Endothelial cell (in vitro differentiated cells): ENCODE measurements at regions not wholly inside any gene's neighbourhood (a gene's known extent, or its start where the extent isn't known, plus 50 kb on each side); places are given as distances from the start of the nearest gene placed in this dataset.

Experiments
- DNase-seq: peaks from one replicate; pipeline ENCODE4 v3.0.0; 2021; ENCODE audit warnings: low spot score
- H3K27ac Mint-ChIP-seq: one replicate; pipeline ENCODE4 v1.8.0; 2021; ENCODE audit warnings: mixed read lengths, inconsistent platforms; ENCODE audit not compliant: unreplicated experiment
- H3K27me3 Mint-ChIP-seq: one replicate; pipeline ENCODE4 v1.8.0; 2021; ENCODE audit warnings: mild to moderate bottlenecking, moderate library complexity, mixed read lengths, inconsistent platforms; ENCODE audit not compliant: unreplicated experiment
- H3K36me3 Mint-ChIP-seq: one replicate; pipeline ENCODE4 v1.8.0; 2021; ENCODE audit warnings: mild to moderate bottlenecking, low read depth, mixed read lengths, inconsistent platforms; ENCODE audit not compliant: unreplicated experiment
- H3K4me1 Mint-ChIP-seq: one replicate; pipeline ENCODE4 v1.8.0; 2021; ENCODE audit warnings: mild to moderate bottlenecking, mixed read lengths, inconsistent platforms; ENCODE audit not compliant: unreplicated experiment
- H3K4me3 Mint-ChIP-seq: one replicate; pipeline ENCODE4 v1.8.0; 2021; ENCODE audit warnings: mild to moderate bottlenecking, mixed read lengths, inconsistent platforms; ENCODE audit not compliant: unreplicated experiment
- H3K9me3 Mint-ChIP-seq: one replicate; pipeline ENCODE4 v1.8.0; 2021; ENCODE audit warnings: mixed read lengths, inconsistent platforms; ENCODE audit not compliant: unreplicated experiment
- TF ChIP-seq, protein P1 (sequence below): fragments of 200-600 bp; sonication (generic); IDR thresholded peaks from one replicate; pipeline ENCODE4 v1.5.0; 2021; ENCODE audit warnings: antibody characterized with exemption; ENCODE audit not compliant: unreplicated experiment

- Mint-ChIP-seq H3K27ac (no peak overlapping the region), H3K27me3 (peaks cover 3% of the 10 kb centered on the region), H3K9me3 (no peaks in the 10 kb centered on the region), H3K36me3 (no peaks in the 10 kb centered on the region), H3K4me3 (no peak overlapping the region), H3K4me1 (peaks cover 6% of the 10 kb centered on the region)
- DNase-seq, result no peak
- TF ChIP-seq, protein P1, sequence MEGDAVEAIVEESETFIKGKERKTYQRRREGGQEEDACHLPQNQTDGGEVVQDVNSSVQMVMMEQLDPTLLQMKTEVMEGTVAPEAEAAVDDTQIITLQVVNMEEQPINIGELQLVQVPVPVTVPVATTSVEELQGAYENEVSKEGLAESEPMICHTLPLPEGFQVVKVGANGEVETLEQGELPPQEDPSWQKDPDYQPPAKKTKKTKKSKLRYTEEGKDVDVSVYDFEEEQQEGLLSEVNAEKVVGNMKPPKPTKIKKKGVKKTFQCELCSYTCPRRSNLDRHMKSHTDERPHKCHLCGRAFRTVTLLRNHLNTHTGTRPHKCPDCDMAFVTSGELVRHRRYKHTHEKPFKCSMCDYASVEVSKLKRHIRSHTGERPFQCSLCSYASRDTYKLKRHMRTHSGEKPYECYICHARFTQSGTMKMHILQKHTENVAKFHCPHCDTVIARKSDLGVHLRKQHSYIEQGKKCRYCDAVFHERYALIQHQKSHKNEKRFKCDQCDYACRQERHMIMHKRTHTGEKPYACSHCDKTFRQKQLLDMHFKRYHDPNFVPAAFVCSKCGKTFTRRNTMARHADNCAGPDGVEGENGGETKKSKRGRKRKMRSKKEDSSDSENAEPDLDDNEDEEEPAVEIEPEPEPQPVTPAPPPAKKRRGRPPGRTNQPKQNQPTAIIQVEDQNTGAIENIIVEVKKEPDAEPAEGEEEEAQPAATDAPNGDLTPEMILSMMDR, result no peak
These were observed 63.7 kb upstream of the ESX1 start for GRCh38 chrX:104318330-104319009.

- DNase-seq, result no peak
- Mint-ChIP-seq H3K4me1 (peaks cover 6% of the 10 kb centered on the region), H3K27me3 (peaks cover 2% of the 10 kb centered on the region), H3K9me3 (no peaks in the 10 kb centered on the region), H3K4me3 (no peak overlapping the region), H3K36me3 (no peaks in the 10 kb centered on the region), H3K27ac (no peak overlapping the region)
- TF ChIP-seq, protein P1, result no peak
These were observed 62.0 kb upstream of the ESX1 start for GRCh38 chrX:104316739-104317138.

GRCh38 chrX:104315555-104315954 is 60.8 kb upstream of the ESX1 start:
- peaks cover 2% of the 10 kb centered on the region for H3K27me3 Mint-ChIP-seq
- TF ChIP-seq, protein P1, result no peak
- H3K27ac Mint-ChIP-seq, result no peak overlapping the region
- no peak for DNase-seq
- H3K4me3 Mint-ChIP-seq, result no peak overlapping the region
- no peaks in the 10 kb centered on the region for H3K36me3 Mint-ChIP-seq
- H3K4me1 Mint-ChIP-seq, result peaks cover 9% of the 10 kb centered on the region
- H3K9me3 Mint-ChIP-seq, result no peaks in the 10 kb centered on the region

DNA sequence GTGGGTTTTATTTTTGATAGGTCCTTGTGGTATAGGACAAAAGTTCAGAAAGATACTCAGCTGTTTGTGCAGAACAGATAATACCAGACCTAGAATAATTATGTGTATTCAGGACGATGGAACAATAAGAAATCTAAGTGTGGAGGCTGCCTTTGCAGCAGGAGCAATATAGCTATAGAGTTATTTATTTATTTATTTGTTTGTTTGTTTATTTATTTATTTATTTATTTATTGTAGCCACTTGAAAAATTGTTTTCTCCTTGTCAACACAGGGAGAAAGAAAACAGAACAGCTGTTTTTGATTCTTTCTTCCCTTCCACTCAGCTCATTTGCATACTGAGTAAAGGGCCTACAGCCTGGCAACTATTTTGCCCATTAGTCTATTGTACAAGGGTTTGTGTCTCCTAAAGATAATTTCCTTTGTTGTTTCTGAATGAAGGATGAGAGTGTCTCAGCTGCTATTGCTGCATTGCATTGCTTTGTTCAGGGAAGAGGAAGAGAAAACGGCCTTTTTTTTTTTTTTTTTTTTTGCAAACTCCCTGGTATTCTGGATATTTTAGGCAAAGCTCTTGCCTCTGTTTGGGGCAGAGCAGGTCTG is 56.0 kb upstream of the ESX1 start:
- TF ChIP-seq, protein P1, result no peak
- no peak overlapping the region for H3K4me3 Mint-ChIP-seq

GRCh38 chrX:104310090-104310489 is 55.4 kb upstream of the ESX1 start:
- Mint-ChIP-seq H3K9me3 (no peaks in the 10 kb centered on the region), H3K27ac (no peak overlapping the region), H3K4me3 (no peak overlapping the region), H3K4me1 (peaks cover 4% of the 10 kb centered on the region), H3K27me3 (peaks cover 2% of the 10 kb centered on the region), H3K36me3 (no peaks in the 10 kb centered on the region)
- no peak for DNase-seq
- TF ChIP-seq, protein P1, result no peak

More for the DNA sequence above, 56.0 kb upstream of the ESX1 start:
- Mint-ChIP-seq H3K9me3 (no peaks in the 10 kb centered on the region), H3K36me3 (no peaks in the 10 kb centered on the region), H3K4me1 (peaks cover 4% of the 10 kb centered on the region), H3K27me3 (peaks cover 2% of the 10 kb centered on the region), H3K27ac (no peak overlapping the region)
- DNase-seq, result no peak
